ENCODE measurements at regions not wholly inside any gene's neighbourhood (a gene's known extent, or its start where the extent isn't known, plus 50 kb on each side); places are given as distances from the start of the nearest gene placed in this dataset.

DNA sequence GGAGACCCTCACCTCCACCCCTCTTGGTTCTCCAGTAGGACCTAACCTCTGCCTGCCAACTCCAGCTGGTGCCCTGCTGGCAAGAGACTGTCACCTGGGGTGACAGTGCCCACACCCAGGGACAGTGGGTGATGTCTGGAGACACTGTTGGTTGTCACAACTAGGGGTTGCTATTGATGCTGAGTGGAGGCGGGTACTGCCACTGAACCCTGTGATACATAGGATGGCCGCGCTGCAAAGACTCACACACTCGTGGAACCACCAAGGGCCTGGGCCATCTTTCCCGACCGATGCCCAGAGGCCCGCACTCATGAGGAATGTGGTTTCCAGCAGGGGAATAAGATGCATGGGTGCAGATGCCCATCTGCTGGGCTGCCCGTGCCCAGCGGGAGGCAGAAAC, 143.2 kb downstream of the SHANK2 start:
- Histone ChIP-seq H3K4me3 (ENCODE audit: low read depth in 1 of 3, low read length in 3 of 3) (no peak overlapping the region), H3K4me1 (ENCODE audit: control insufficient read depth in 4 of 4, insufficient read depth in 4 of 4, low read length in 3 of 4) (no peaks in the 10 kb centered on the region), H3K27ac (ENCODE audit: low read depth in 1 of 2, low read length in 2 of 2) (no peak overlapping the region), H3K9me3 (ENCODE audit: control insufficient read depth in 4 of 4, low read length in 3 of 4) (no peaks in the 10 kb centered on the region), H3K36me3 (ENCODE audit: control insufficient read depth in 4 of 4, insufficient read depth in 3 of 4, low read depth in 1 of 4, low read length in 3 of 4) (peaks cover 3 to 48% (median 12%) of the 10 kb centered on the region in 4 donors), H3K27me3 (ENCODE audit: control insufficient read depth in 4 of 4, insufficient read depth in 4 of 4, low read length in 3 of 4) (no peaks in the 10 kb centered on the region), H3K9ac (ENCODE audit: low read depth in 1 of 2, low read length in 2 of 2) (no peak overlapping the region)
- 96% methylated on average over 9 of the region's 9 CpGs for WGBS
- TF ChIP-seq EGR1 (IDR thresholded peaks at IDR 0.05; ENCODE audit: low read depth in 2 of 2): no peak
- no peak for DNase-seq (ENCODE audit: low spot score)

DNA sequence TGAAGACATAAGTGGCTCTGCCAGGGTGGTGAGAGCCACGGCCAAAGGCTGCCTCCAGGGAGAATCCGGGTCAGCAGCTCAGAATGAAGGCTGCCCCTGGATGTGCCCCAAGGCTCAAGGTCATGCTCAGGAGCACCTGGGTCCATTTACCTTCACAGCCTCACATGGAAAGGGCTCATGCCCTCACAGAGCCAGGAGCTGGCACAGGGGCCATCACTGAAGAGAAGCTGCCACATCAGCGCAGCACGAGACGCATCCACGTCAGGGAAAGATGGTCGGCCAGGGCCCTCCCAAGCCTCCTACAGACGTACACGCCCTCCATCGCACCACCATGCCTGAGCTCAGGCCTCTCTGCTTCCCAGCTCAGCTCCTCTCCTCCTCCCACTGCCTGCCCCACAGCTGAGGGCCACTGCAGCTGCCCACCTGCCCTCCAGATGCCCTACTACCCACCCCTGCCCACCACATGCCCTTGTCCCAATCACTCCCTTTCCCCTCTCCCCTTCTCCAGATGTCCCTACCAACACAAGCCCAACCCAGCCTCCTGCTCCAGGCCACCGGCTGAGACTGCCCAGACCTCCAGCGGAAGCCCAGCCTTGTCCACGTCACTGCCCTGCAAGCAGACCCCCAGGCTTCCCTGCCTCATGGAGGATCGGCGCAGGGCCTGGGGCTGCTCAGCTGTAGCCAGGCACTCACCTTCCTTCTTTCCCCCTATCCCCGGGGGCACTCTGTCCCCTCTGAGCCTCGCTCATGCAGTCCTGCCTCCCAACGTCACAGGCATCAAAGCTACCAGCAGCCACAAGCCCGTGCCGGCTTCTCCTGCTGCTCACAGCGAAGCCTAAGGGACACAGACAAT, 144.1 kb downstream of the SHANK2 start:
- Histone ChIP-seq H3K4me3 (ENCODE audit: low read depth in 1 of 3, low read length in 3 of 3) (no peak overlapping the region), H3K27ac (ENCODE audit: low read depth in 1 of 2, low read length in 2 of 2) (no peak overlapping the region), H3K9me3 (ENCODE audit: control insufficient read depth in 4 of 4, low read length in 3 of 4) (no peaks in the 10 kb centered on the region), H3K4me1 (ENCODE audit: control insufficient read depth in 4 of 4, insufficient read depth in 4 of 4, low read length in 3 of 4) (no peaks in the 10 kb centered on the region), H3K9ac (ENCODE audit: low read depth in 1 of 2, low read length in 2 of 2) (no peak overlapping the region), H3K36me3 (ENCODE audit: control insufficient read depth in 4 of 4, insufficient read depth in 3 of 4, low read depth in 1 of 4, low read length in 3 of 4) (peaks cover 3 to 50% (median 12%) of the 10 kb centered on the region in 4 donors), H3K27me3 (ENCODE audit: control insufficient read depth in 4 of 4, insufficient read depth in 4 of 4, low read length in 3 of 4) (no peaks in the 10 kb centered on the region)
- TF ChIP-seq HNF4G (IDR thresholded peaks at IDR 0.05): no peak
- TF ChIP-seq FOXA2 (IDR thresholded peaks at IDR 0.05): no peak
- no peak for TF ChIP-seq REST (IDR thresholded peaks at IDR 0.05)
- no peak for TF ChIP-seq EGR1 (IDR thresholded peaks at IDR 0.05; ENCODE audit: low read depth in 2 of 2)
- TF ChIP-seq RXRA (IDR thresholded peaks at IDR 0.05): no peak
- TF ChIP-seq TAF1 (conservative IDR thresholded peaks at IDR 0.05): no peak
- no peak for TF ChIP-seq JUND (IDR thresholded peaks at IDR 0.05)
- TF ChIP-seq, protein P1, sequence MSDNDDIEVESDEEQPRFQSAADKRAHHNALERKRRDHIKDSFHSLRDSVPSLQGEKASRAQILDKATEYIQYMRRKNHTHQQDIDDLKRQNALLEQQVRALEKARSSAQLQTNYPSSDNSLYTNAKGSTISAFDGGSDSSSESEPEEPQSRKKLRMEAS (IDR thresholded peaks at IDR 0.05): no peak
- TF ChIP-seq RAD21 (IDR thresholded peaks at IDR 0.05): no peak
- TF ChIP-seq, protein P2, sequence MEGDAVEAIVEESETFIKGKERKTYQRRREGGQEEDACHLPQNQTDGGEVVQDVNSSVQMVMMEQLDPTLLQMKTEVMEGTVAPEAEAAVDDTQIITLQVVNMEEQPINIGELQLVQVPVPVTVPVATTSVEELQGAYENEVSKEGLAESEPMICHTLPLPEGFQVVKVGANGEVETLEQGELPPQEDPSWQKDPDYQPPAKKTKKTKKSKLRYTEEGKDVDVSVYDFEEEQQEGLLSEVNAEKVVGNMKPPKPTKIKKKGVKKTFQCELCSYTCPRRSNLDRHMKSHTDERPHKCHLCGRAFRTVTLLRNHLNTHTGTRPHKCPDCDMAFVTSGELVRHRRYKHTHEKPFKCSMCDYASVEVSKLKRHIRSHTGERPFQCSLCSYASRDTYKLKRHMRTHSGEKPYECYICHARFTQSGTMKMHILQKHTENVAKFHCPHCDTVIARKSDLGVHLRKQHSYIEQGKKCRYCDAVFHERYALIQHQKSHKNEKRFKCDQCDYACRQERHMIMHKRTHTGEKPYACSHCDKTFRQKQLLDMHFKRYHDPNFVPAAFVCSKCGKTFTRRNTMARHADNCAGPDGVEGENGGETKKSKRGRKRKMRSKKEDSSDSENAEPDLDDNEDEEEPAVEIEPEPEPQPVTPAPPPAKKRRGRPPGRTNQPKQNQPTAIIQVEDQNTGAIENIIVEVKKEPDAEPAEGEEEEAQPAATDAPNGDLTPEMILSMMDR (IDR thresholded peaks at IDR 0.05; ENCODE audit: low read depth, low read length, missing input control): no peak
- TF ChIP-seq GABPA (IDR thresholded peaks at IDR 0.05 in 1 of 2, conservative IDR thresholded peaks at IDR 0.05 in 1 of 2): no peak
- TF ChIP-seq, protein P3, sequence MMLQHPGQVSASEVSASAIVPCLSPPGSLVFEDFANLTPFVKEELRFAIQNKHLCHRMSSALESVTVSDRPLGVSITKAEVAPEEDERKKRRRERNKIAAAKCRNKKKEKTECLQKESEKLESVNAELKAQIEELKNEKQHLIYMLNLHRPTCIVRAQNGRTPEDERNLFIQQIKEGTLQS (IDR thresholded peaks at IDR 0.05): no peak
- no peak for TF ChIP-seq FOXA1 (IDR thresholded peaks at IDR 0.05)
- TF ChIP-seq NR2F2 (IDR thresholded peaks at IDR 0.05): no peak
- TF ChIP-seq, protein P4, sequence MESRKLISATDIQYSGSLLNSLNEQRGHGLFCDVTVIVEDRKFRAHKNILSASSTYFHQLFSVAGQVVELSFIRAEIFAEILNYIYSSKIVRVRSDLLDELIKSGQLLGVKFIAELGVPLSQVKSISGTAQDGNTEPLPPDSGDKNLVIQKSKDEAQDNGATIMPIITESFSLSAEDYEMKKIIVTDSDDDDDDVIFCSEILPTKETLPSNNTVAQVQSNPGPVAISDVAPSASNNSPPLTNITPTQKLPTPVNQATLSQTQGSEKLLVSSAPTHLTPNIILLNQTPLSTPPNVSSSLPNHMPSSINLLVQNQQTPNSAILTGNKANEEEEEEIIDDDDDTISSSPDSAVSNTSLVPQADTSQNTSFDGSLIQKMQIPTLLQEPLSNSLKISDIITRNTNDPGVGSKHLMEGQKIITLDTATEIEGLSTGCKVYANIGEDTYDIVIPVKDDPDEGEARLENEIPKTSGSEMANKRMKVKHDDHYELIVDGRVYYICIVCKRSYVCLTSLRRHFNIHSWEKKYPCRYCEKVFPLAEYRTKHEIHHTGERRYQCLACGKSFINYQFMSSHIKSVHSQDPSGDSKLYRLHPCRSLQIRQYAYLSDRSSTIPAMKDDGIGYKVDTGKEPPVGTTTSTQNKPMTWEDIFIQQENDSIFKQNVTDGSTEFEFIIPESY (IDR thresholded peaks at IDR 0.05): no peak
- TF ChIP-seq SP1 (IDR thresholded peaks at IDR 0.05): no peak
- TF ChIP-seq YY1 (IDR thresholded peaks at IDR 0.05): no peak
- DNase-seq (ENCODE audit: low spot score): no peak
- WGBS: 90% methylated on average over 21 of the region's 21 CpGs

Data from liver (tissue), 8 donors.